RWPE1 (cell line): ENCODE measurements at regions not wholly inside any gene's neighbourhood (a gene's known extent, or its start where the extent isn't known, plus 50 kb on each side); places are given as distances from the start of the nearest gene placed in this dataset.
A peak's percentile ranks its signal among the peaks of the same experiment; 100 is the strongest.
"Not testable (repeated sequence)": the region's sequence is repeated elsewhere in the genome, so short reads cannot be mapped to it uniquely, and the experiment has no call there.

Experiments
- CTCF ChIA-PET: fragments of 350-600 bp; sonication (Branson Sonifier 250); formaldehyde crosslinking; extraction: SDS; loops from one replicate; lab custom pipeline; 2021; lab: Yijun Ruan, JAX
- POLR2A ChIA-PET: fragments of 400-600 bp; formaldehyde crosslinking; extraction: SDS; loops from one replicate; lab custom pipeline; 2020; ENCODE audit warnings: antibody characterized with exemption; ENCODE audit not compliant: low non-redundant PET; lab: Yijun Ruan, JAX
- DNase-seq: peaks from one replicate; pipeline ENCODE4 v3.0.0; 2012; ENCODE audit warnings: low spot score
- H3K27ac ChIP-seq: fragments of 450-650 bp; 2 replicates; pipeline ENCODE4 v1.5.1; 2017
- CTCF ChIP-seq: fragments of 450-650 bp; conservative IDR thresholded peaks from 2 replicates; pipeline ENCODE4 v1.5.1; 2017; ENCODE audit warnings: low read depth, mild to moderate bottlenecking

DNA sequence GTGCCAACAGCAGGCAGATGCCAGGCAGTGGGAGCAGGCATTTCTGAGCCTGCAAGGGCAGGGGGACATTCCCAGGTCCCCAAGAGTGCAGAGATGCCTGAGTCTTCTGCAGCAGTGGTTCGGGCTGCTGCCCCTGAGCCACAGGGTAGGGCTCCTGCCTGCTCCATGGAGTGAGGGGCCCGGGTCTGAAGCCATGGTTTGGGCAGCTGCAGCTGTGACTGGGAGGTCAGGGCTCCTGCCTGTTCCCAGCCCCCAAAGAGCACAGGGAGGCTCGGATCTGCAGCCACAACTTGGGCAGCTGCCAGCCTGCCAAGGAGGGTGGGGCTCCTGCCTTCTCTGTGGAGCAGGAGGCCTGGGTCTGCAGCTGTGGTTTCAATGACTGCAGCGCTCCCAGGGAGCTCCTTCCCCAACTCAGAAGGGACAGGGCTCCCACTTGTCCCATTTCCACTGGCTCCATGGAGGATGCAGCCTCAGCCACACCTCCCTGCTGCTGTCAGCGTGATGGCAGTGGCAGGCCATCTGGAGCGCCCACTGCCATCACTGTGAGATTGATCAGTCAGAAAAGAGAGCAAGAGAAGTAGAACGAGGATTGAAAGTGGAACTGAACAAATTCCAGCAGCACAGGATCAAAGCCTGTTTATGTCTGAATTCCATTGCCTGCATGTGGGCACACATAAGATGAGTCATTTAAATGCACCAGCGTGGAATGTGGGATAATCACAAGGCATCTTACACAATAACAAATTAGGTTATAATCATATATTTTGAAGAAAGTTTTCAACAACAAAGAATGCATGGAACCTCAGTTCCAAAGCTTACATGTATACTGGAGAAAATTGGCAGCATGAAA, 93.1 kb upstream of the CXorf51A start:
- TF ChIP-seq CTCF, result no peak
- ChIA-PET POLR2A (no interaction called here), CTCF (no interaction called here)

DNA sequence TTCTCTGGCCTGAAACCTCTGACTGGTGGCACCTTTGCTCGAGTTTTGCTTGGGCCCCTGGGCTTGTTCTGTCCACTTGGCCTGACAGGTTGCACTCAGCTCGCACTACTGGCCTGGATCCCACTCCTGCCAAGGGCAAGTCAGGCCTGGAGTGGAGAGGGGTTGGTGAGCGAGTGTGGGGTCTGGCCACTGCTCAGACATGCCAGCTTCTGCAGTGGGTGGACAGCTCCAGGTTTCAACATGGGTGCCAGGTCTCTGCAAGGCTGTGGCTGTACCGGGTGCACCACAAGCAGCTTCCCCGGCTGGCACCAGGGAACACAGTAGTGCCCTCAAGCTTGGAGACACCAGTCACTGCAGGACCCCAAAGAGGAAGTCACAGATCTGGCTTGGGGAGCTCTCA, 91.6 kb upstream of the CXorf51A start:
- POLR2A ChIA-PET, result no interaction called here
- no peak for TF ChIP-seq CTCF
- no peak overlapping the region for H3K27ac ChIP-seq
- CTCF ChIA-PET, result interaction anchor here (0.6 kb wide), 1 partner anchor 30 kb away, joined by 6 read pairs; no protein-coding TSS in a partner anchor
- no peak for DNase-seq

More for the DNA sequence above, 93.1 kb upstream of the CXorf51A start:
- peak; percentile 0 for DNase-seq
- H3K27ac ChIP-seq, result no peak overlapping the region

- no peak for DNase-seq
- no peak for TF ChIP-seq CTCF
- ChIA-PET POLR2A (no interaction called here), CTCF (interaction anchor here (0.8 kb wide), 1 partner anchor 87 kb away, joined by 4 read pairs; no protein-coding TSS in a partner anchor)
- H3K27ac ChIP-seq, result no peak overlapping the region
These were observed 72.5 kb upstream of the CXorf51A start for GRCh38 chrX:146887020-146887419.

DNA sequence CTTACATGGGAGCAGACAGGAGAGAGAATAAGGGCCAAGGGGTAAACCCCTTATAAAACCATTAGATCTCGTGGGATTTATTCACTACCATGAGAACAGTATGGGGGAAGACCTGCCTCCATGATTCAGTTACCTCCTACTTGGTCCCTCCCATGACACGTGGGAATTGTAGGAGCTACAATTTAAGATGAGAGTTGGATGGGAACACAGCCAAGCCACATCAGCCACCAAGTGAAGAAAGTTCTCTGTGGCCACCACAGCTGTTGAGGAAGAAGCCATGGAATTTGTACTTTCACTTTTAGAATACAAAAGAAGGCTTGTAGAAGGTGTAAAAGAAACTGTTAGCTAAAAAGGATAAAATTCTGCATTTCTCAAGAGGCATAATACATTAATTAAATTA, 67.0 kb upstream of the CXorf51A start:
- ChIA-PET POLR2A (no interaction called here), CTCF (no interaction called here)
- DNase-seq, result no peak
- H3K27ac ChIP-seq, result no peak overlapping the region
- TF ChIP-seq CTCF, result no peak

GRCh38 chrX:146866846-146867245, 52.3 kb upstream of the CXorf51A start:
- DNase-seq, H3K27ac ChIP-seq, POLR2A ChIA-PET, CTCF ChIA-PET: not testable (repeated sequence)

DNA sequence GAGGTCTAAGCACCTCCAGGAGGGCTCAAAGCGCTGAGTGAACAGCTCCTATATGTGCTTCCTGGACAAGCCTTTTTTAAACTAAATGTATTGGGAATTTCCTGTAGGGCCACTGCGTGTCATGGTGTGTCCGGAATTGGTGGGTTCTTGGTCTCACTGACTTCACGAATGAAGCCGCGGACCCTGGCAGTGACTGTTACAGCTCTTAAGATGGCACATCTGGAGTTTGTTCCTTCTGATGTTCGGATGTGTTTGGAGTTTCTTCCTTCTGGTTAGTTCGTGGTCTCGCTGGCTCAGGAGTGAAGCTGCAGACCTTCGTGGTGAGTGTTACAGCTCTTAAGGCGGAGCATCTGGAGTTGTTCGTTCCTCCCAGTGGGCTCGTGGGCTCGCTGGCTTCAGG, 51.2 kb upstream of the CXorf51A start:
- POLR2A ChIA-PET, CTCF ChIA-PET, H3K27ac ChIP-seq, DNase-seq: not testable (repeated sequence)
